Loucy (cell line): ENCODE measurements at regions not wholly inside any gene's neighbourhood (a gene's known extent, or its start where the extent isn't known, plus 50 kb on each side); places are given as distances from the start of the nearest gene placed in this dataset.

ENCODE experiments used
- EZH2phosphoT487 ChIP-seq: fragments of 200-600 bp; IDR thresholded peaks from 2 replicates; pipeline ENCODE4 v1.6.1; 2018; ENCODE audit warnings: antibody characterized with exemption, mild to moderate bottlenecking, moderate library complexity, borderline replicate concordance
- TF ChIP-seq, protein P1 (sequence below): fragments of 200-600 bp; sonication (generic); conservative IDR thresholded peaks from 2 replicates; pipeline ENCODE4 v1.5.1; 2014; ENCODE audit warnings: mild to moderate bottlenecking, antibody characterized with exemption, low read length

DNA sequence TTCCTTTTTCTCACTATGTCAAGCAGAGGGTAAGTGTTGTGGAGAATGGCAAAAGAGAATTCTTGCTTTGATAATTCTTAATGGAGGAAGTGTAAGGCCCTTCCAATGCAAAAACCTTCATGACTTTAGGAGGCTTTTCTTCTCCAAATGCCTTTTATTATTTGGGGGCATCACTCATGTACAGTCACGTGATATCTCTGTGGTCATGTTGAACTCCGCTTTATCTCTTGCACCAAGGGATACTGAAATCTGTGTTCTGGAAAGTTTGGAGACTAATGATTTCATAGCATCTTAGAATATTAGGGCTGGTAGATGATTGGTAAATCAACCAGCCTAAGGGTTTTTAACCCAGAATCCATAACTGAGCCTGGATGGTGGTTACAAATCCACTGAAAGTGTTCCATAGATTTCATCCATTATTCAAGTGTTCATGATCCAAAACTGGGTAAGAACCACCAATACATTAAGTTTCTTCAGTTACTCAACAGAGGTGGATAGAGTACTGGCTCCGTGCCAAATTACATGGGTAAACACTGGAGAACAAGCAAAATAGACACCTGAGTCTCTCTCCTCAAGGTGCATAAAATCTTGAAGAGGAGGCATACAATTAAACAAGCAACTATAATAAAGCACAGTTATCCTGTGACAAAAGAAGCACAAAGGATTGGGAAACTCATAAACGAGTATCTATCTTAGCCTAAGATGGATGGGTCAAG, 169.6 kb upstream of the EPHA4 start:
- TF ChIP-seq, protein P1, sequence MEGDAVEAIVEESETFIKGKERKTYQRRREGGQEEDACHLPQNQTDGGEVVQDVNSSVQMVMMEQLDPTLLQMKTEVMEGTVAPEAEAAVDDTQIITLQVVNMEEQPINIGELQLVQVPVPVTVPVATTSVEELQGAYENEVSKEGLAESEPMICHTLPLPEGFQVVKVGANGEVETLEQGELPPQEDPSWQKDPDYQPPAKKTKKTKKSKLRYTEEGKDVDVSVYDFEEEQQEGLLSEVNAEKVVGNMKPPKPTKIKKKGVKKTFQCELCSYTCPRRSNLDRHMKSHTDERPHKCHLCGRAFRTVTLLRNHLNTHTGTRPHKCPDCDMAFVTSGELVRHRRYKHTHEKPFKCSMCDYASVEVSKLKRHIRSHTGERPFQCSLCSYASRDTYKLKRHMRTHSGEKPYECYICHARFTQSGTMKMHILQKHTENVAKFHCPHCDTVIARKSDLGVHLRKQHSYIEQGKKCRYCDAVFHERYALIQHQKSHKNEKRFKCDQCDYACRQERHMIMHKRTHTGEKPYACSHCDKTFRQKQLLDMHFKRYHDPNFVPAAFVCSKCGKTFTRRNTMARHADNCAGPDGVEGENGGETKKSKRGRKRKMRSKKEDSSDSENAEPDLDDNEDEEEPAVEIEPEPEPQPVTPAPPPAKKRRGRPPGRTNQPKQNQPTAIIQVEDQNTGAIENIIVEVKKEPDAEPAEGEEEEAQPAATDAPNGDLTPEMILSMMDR, result no peak
- TF ChIP-seq EZH2phosphoT487, result no peak
